ENCODE measurements at regions not wholly inside any gene's neighbourhood (a gene's known extent, or its start where the extent isn't known, plus 50 kb on each side); places are given as distances from the start of the nearest gene placed in this dataset.

DNA sequence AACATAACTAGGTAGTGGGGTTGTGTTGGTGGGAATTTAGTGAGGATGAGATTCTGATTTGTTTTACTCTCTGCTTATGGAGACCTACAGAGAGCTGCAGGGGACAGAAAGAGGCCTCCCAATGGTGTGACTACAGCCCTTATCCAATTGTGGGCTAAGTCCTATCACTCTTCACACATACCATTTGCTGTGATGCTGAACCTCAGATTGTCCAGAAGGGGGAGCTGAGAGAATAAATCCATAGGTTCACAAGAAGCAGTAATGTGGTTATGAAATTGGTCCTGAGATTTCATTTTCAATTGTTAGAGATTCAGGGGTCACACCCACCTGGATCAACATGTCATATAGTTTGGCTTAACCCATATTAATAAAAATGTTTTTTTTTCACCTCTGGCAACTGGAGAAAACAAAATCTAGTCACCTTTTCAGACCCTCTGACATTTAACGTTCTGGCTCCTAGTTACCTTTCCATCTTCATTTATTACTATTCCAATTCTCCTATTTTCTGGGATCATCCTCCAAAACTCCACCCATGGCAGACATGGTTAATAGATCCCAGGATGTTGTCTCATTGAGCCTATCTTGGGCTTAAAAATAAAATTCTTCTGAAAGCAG lies 53.3 kb upstream of the PTPN5 start:
- TF ChIP-seq, protein P1, sequence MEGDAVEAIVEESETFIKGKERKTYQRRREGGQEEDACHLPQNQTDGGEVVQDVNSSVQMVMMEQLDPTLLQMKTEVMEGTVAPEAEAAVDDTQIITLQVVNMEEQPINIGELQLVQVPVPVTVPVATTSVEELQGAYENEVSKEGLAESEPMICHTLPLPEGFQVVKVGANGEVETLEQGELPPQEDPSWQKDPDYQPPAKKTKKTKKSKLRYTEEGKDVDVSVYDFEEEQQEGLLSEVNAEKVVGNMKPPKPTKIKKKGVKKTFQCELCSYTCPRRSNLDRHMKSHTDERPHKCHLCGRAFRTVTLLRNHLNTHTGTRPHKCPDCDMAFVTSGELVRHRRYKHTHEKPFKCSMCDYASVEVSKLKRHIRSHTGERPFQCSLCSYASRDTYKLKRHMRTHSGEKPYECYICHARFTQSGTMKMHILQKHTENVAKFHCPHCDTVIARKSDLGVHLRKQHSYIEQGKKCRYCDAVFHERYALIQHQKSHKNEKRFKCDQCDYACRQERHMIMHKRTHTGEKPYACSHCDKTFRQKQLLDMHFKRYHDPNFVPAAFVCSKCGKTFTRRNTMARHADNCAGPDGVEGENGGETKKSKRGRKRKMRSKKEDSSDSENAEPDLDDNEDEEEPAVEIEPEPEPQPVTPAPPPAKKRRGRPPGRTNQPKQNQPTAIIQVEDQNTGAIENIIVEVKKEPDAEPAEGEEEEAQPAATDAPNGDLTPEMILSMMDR (IDR thresholded peaks at IDR 0.05), result peak in 1 of 2 donors; percentile 46
- TF ChIP-seq POLR2AphosphoS5 (IDR thresholded peaks at IDR 0.05), result no peak
- 70% methylated on average over 1 of the region's 1 CpG for WGBS
- DNase-seq (ENCODE audit: low spot score in 2 of 2), result no peak
- H3K27ac ChIP-seq, result no peak overlapping the region
- no peaks in the 10 kb centered on the region for H3K36me3 ChIP-seq
- H3K27me3 ChIP-seq, result no peaks in the 10 kb centered on the region
- no peak overlapping the region for H3K4me3 ChIP-seq
- no peaks in the 10 kb centered on the region for H3K4me1 ChIP-seq
- peaks cover 7% of the 10 kb centered on the region for H3K9me3 ChIP-seq
